K562 (cell line): ENCODE measurements at regions not wholly inside any gene's neighbourhood (a gene's known extent, or its start where the extent isn't known, plus 50 kb on each side); places are given as distances from the start of the nearest gene placed in this dataset.
A peak's percentile ranks its signal among the peaks of the same experiment; 100 is the strongest.

Experiments used
- ATAC-seq: fragments of 200-7000 bp; cut with Tn5 transposase; 3 replicates; pipeline ENCODE4 v1.9.1; 2020; ENCODE audit warnings: moderate library complexity
- BruUV-seq: library from RNA; stranded (reverse); fragments of 400-500 nt; replicated peaks from 2 replicates; lab custom pipeline; 2021; lab: Mats Ljungman, UMichigan
- CTCF ChIA-PET: fragments of 300-600 bp; formaldehyde crosslinking; extraction: SDS; loops from one replicate; lab custom pipeline; 2021; ENCODE audit warnings: low intra/inter-chr PET ratio; lab: Yijun Ruan, JAX
- POLR2A ChIA-PET: fragments of 300-600, 350-650 bp; sonication (Branson Sonifier 250); formaldehyde crosslinking; extraction: SDS; loops from one replicate; lab custom pipeline; 2021; ENCODE audit warnings: antibody characterized with exemption, inconsistent platforms; lab: Yijun Ruan, JAX
- DNase-seq, 4 experiments: peaks; one replicate each; pipeline versions ENCODE4 v3.0.0 to v3.0.0-alpha.2; 2011 to 2018; ENCODE audit warnings: low spot score in 3 of 4, mixed read lengths in 3 of 4; ENCODE audit errors: extremely low read depth in 1 of 4
- FAIRE-seq: peaks from 2 replicates; lab custom pipeline; 2011; peaks lifted over from hg19 to GRCh38; lab: Jason Lieb, UNC
- H2AFZ ChIP-seq: 2 replicates; pipeline ENCODE4 v1.6.0; 2011; ENCODE audit warnings: low read depth, low read length, control low read depth, inconsistent platforms
- H3K27ac ChIP-seq: fragments of 200-600 bp; 3 replicates; pipeline ENCODE4 v1.8.0; 2011; ENCODE audit warnings: low read depth, mild to moderate bottlenecking, control low read depth, inconsistent platforms, low read length, moderate library complexity, mixed read lengths; ENCODE audit errors: extremely low read depth
- H3K27me3 ChIP-seq, 2 experiments: fragments of 300-600 bp in 1 of 2; 2 replicates in 1 of 2; 3 replicates in 1 of 2; pipeline versions ENCODE4 v1.6.0 to v1.8.0; 2011; ENCODE audit warnings: inconsistent platforms in 2 of 2, low read length in 2 of 2, mild to moderate bottlenecking in 1 of 2, mixed read lengths in 1 of 2, moderate library complexity in 1 of 2; ENCODE audit not compliant: control insufficient read depth in 2 of 2, insufficient read depth in 2 of 2
- H3K36me3 ChIP-seq: fragments of 300-600 bp; 3 replicates; pipeline ENCODE4 v1.8.0; 2011; ENCODE audit warnings: mild to moderate bottlenecking, low read length, inconsistent platforms; ENCODE audit not compliant: control insufficient read depth, insufficient read depth
- H3K4me1 ChIP-seq, 2 experiments: fragments of 200-600 bp in 1 of 2; replicated peaks in 1 of 2; 2 replicates in 1 of 2; 3 replicates in 1 of 2; pipeline versions ENCODE4 v1.5.1 to v1.8.0; 2011; ENCODE audit warnings: inconsistent platforms in 2 of 2, low read length in 2 of 2, mild to moderate bottlenecking in 1 of 2, mixed read lengths in 1 of 2, moderate library complexity in 1 of 2; ENCODE audit not compliant: control insufficient read depth in 2 of 2, insufficient read depth in 2 of 2
- H3K4me2 ChIP-seq: 2 replicates; pipeline ENCODE4 v1.6.1; 2011; ENCODE audit warnings: low read length, control low read depth, inconsistent platforms, mixed read lengths; ENCODE audit not compliant: insufficient read depth
- H3K4me3 ChIP-seq: fragments of 200-600 bp; sonication (generic), shearing (Covaris generic); 2 replicates; pipeline ENCODE4 v1.5.1; 2016; ENCODE audit warnings: control low read depth, inconsistent platforms
- H3K79me2 ChIP-seq: fragments of 200-600 bp; 3 replicates; pipeline ENCODE4 v1.8.0; 2011; ENCODE audit warnings: low read length, inconsistent platforms; ENCODE audit not compliant: control insufficient read depth, insufficient read depth
- H3K9ac ChIP-seq, 2 experiments: 2 replicates each; pipeline versions ENCODE4 v1.6.0 to v1.6.1; 2011; ENCODE audit warnings: low read depth in 2 of 2, low read length in 2 of 2, control low read depth in 1 of 2, inconsistent platforms in 1 of 2, mild to moderate bottlenecking in 1 of 2, mixed read lengths in 1 of 2; ENCODE audit not compliant: insufficient read depth in 1 of 2
- H3K9me1 ChIP-seq: one replicate; pipeline ENCODE4 v1.6.0; 2011; ENCODE audit warnings: inconsistent platforms, mild to moderate bottlenecking, low read length, moderate library complexity; ENCODE audit not compliant: control insufficient read depth, insufficient read depth
- H3K9me3 ChIP-seq: replicated peaks from 2 replicates; pipeline ENCODE4 v1.5.1; 2011; ENCODE audit warnings: low read depth, low read length, inconsistent platforms; ENCODE audit not compliant: control insufficient read depth, insufficient read depth
- H4K20me1 ChIP-seq: replicated peaks from 2 replicates; pipeline ENCODE4 v1.6.1; 2011; ENCODE audit warnings: low read length, inconsistent platforms, mixed read lengths; ENCODE audit not compliant: control insufficient read depth, insufficient read depth
- BRD4 ChIP-seq: fragments of 200-600 bp; sonication (generic); IDR thresholded peaks from 2 replicates; pipeline ENCODE4 v1.6.1; 2017; ENCODE audit warnings: inconsistent platforms
- GTF2F1 ChIP-seq: IDR thresholded peaks from 2 replicates; pipeline ENCODE4 v1.6.1; 2011; ENCODE audit warnings: low read depth, low read length, improper control_type of control experiment
- JUN ChIP-seq, 2 experiments: sonication (generic) in 1 of 2; formaldehyde crosslinking in 1 of 2; IDR thresholded peaks; 2 replicates each; pipeline versions ENCODE4 v1.6.1 to v1.8.0; 2012 to 2022; ENCODE audit warnings: borderline replicate concordance in 2 of 2, mild to moderate bottlenecking in 2 of 2, improper control_type of control experiment in 1 of 2, low read depth in 1 of 2, low read length in 1 of 2, missing genetic modification reagents in 1 of 2
- NFXL1 ChIP-seq: fragments of 450-650 bp; formaldehyde crosslinking; IDR thresholded peaks from 2 replicates; pipeline ENCODE4 v1.4.0; 2021; ENCODE audit warnings: mild to moderate bottlenecking
- RBM25 ChIP-seq: fragments of 200-400 bp; formaldehyde crosslinking; IDR thresholded peaks from 2 replicates; pipeline ENCODE4 v1.6.1; 2018; ENCODE audit warnings: low read length, low read depth, moderate library complexity; ENCODE audit not compliant: severe bottlenecking
- SRF ChIP-seq, 2 experiments: fragments of 250-450, 450-650 bp in 1 of 2; sonication (Bioruptor Pico) in 1 of 2; sonication (generic) in 1 of 2; formaldehyde crosslinking; IDR thresholded peaks; 2 replicates each; pipeline versions ENCODE4 v1.5.0 to v1.5.1; 2020 to 2022; ENCODE audit warnings: mild to moderate bottlenecking in 1 of 2, missing genetic modification reagents in 1 of 2
- TFAM ChIP-seq: fragments of 250-450 bp; sonication (Bioruptor Pico); conservative IDR thresholded peaks from 2 replicates; pipeline ENCODE4 v1.5.0; 2021; ENCODE audit warnings: mild to moderate bottlenecking, moderate library complexity
- USF2 ChIP-seq: sonication (generic); formaldehyde crosslinking; IDR thresholded peaks from 2 replicates; pipeline ENCODE4 v1.5.0; 2020; ENCODE audit warnings: missing genetic modification reagents
- ZFP36 ChIP-seq: fragments of 150-350 bp; IDR thresholded peaks from 2 replicates; pipeline ENCODE4 v1.6.1; 2018; ENCODE audit warnings: low read length, low read depth; ENCODE audit not compliant: partially characterized antibody
- ZKSCAN1 ChIP-seq: fragments of 150-350 bp; IDR thresholded peaks from 2 replicates; pipeline ENCODE4 v1.6.1; 2016; ENCODE audit warnings: low read depth, low read length
- WGBS: fragments of 100-300 bp; shearing (Covaris generic); methylation state at CpG from one replicate; pipeline ENCODE4 v1.1.6; 2016; ENCODE audit warnings: low coverage, mixed read lengths; ENCODE audit not compliant: insufficient coverage; ENCODE audit errors: missing lambda C conversion rate; 5-methylcytosine and 5-hydroxymethylcytosine counted together
- in situ Hi-C: fragments of 300-500 bp; cut with MboI; formaldehyde crosslinking; loops from 4 replicates; pipeline ENCODE4 v1.15.0; 2018; ENCODE audit warnings: inconsistent platforms, mixed read lengths
- intact Hi-C: fragments of 100-400 bp; cut with micrococcal nuclease; formaldehyde crosslinking; loops from 2 replicates; pipeline ENCODE4 v1.14.2; 2022

GRCh38 chr9:113661074-113661473, 197.5 kb downstream of the RGS3 start:
- CTCF ChIA-PET, result interaction anchor here (0.6 kb wide), 1 partner anchor 1718 kb away, joined by 3 read pairs; no protein-coding TSS in a partner anchor
- H3K9ac ChIP-seq, result no peak overlapping the region
- in situ Hi-C loops, result no loop called here
- POLR2A ChIA-PET, result no interaction called here
- intact Hi-C loops, result no loop called here
- H3K9me3 ChIP-seq, result no peaks in the 10 kb centered on the region
- peaks cover 3% of the 10 kb centered on the region for H4K20me1 ChIP-seq
- no peak overlapping the region for H2AFZ ChIP-seq
- no peak overlapping the region for H3K4me2 ChIP-seq
- no peaks in the 10 kb centered on the region for H3K9me1 ChIP-seq
- H3K27ac ChIP-seq, result no peak overlapping the region
- H3K27me3 ChIP-seq, result peaks cover 26 to 49% of the 10 kb centered on the region in 2 experiments
- H3K79me2 ChIP-seq, result no peaks in the 10 kb centered on the region
- BruUV-seq, result no TSS peak
- H3K36me3 ChIP-seq, result no peaks in the 10 kb centered on the region
- TF ChIP-seq GTF2F1, result no peak
- peak; percentile 68 for TF ChIP-seq ZFP36
- TF ChIP-seq SRF (CRISPR knock-in tag; IDR thresholded peaks at IDR 0.05), result no peak
- no peak for TF ChIP-seq JUN (IDR thresholded peaks at IDR 0.05; ENCODE audit: borderline replicate concordance, low read depth, low read length)
- TF ChIP-seq JUN (CRISPR knock-in tag; IDR thresholded peaks at IDR 0.05; ENCODE audit: borderline replicate concordance), result no peak
- no peak for TF ChIP-seq ZKSCAN1
- no peak for TF ChIP-seq BRD4
- peak; percentile 79 for TF ChIP-seq RBM25
- no peak for TF ChIP-seq TFAM (CRISPR knock-in tag)
- no peak for TF ChIP-seq NFXL1 (CRISPR knock-in tag)
- no peak for TF ChIP-seq USF2 (CRISPR knock-in tag)
- no peak for ATAC-seq
- H3K4me3 ChIP-seq, result no peak overlapping the region
- no peak for FAIRE-seq
- peaks cover 0 to 6% of the 10 kb centered on the region in 2 experiments; a peak in 2 of 5 replicates for H3K4me1 ChIP-seq
- DNase-seq, result no peak
- 0% methylated on average over 7 of the region's 7 CpGs for WGBS
